Pancreas (tissue), 10 donors: ENCODE measurements at regions not wholly inside any gene's neighbourhood (a gene's known extent, or its start where the extent isn't known, plus 50 kb on each side); places are given as distances from the start of the nearest gene placed in this dataset.

Experiments used
- ATAC-seq, 4 donors: fragments of 200-7000 bp; cut with Tn5 transposase; one replicate each; pipeline versions ENCODE4 v1.8.0 to v1.9.1; 2020; ENCODE audit warnings: mild to moderate bottlenecking in 4 of 4, moderate library complexity in 4 of 4
- DNase-seq, 6 donors: peaks; one replicate each; pipeline ENCODE4 v3.0.0-alpha.2; 2020
- FAIRE-seq: peaks from 2 replicates; lab custom pipeline; 2012; peaks lifted over from hg19 to GRCh38; lab: Jason Lieb, UNC
- H3K27ac ChIP-seq, 4 donors: fragments of 200-600 bp; sonication (generic); 1 replicate in 3 of 4; 2 replicates in 1 of 4; pipeline versions ENCODE4 v1.5.0 to v1.8.0; 2020
- H3K27me3 ChIP-seq, 4 donors: fragments of 200-600 bp; one replicate each; pipeline ENCODE4 v1.8.0; 2021
- H3K36me3 ChIP-seq, 3 donors: fragments of 200-600 bp; sonication (generic) in 1 of 3; one replicate each; pipeline versions ENCODE4 v1.5.0 to v1.8.0; 2020 to 2021
- H3K4me1 ChIP-seq, 3 donors: fragments of 200-600 bp; one replicate each; pipeline ENCODE4 v1.8.0; 2021
- H3K4me3 ChIP-seq, 4 donors: fragments of 200-600 bp; sonication (generic) in 2 of 4; one replicate each; pipeline versions ENCODE4 v1.5.0 to v1.8.0; 2020 to 2021
- H3K9me3 ChIP-seq, 4 donors: fragments of 200-600 bp; one replicate each; pipeline ENCODE4 v1.8.0; 2021
- CTCF ChIP-seq, 4 donors: fragments of 200-600 bp; sonication (generic) in 3 of 4; IDR thresholded peaks; one replicate each; pipeline versions ENCODE4 v1.5.0 to v1.8.0; 2021; ENCODE audit warnings: antibody characterized with exemption in 4 of 4
- WGBS, 2 donors: extraction: QIAGEN DNeasy Blood & Tissue Kit; methylation state at CpG; one replicate each; pipeline ENCODE4 v1.1.7; 2013; 5-methylcytosine and 5-hydroxymethylcytosine counted together
- intact Hi-C, 3 donors: fragments of 100-400 bp; cut with DNase I; formaldehyde crosslinking; loops; one replicate each; pipeline versions ENCODE4 v1.11.1 to v1.14.2; 2022
- donor health status: healthy with polysubstance abuse.
- donor health status: DM: no; HTN: no; CAD: no; lungs with moderate emphysema.
- donor health status: DM: no; HTN: no; CAD: no.
- donor health status: control.
- donor health status: control.
- donor health status: Bipolar disorder and iron deficiency.
- donor health status: DM: yes; HTN: yes; CAD: no.
- donor health status: DM: no; HTN: no; CAD: no.
- donor health status: DM: no; HTN: no; CAD: no.
- donor health status: DM: yes; HTN: yes; CAD: no.

DNA sequence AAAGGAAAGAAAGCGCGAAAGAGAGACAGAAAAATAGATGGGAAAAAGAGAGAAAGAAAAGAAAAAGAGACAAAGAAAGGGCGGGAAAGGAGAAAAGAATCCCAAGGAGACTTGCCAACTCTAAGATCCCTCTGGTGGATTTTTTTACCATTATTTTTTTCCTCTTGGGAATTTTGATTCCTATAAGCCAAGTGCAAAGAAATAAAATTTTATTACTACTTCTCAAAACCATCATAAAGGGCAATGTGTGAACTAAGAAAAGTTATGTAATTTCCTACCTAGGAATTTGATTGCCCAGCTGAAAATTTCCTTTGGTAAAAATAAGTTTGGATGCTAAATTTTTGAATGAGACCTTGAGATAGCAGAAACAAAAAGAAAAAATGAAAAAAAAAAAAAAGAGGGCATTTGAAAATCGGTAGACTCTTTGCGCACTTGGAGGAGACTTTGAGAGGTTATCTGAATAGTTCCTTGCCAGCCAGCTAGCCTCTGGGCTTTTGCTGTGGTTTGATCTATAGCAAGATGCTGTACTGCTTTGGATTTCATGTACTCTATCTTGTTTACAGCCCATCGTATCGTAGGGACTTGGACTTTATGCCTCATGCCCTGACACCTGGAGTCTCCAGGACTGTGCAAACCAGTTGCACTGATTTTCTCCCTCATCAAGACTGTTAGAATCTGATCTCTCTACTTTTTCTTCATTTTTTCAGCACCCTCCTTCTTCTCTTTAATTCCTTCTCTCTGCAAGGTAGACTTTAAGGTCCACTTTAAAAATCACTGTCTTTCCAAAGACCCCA, 535.4 kb upstream of the MKI67 start:
- Histone ChIP-seq H3K27ac (no peak overlapping the region), H3K27me3 (peaks cover 0 to 5% (median 1%) of the 10 kb centered on the region in 4 donors), H3K9me3 (no peaks in the 10 kb centered on the region), H3K36me3 (no peaks in the 10 kb centered on the region), H3K4me1 (no peaks in the 10 kb centered on the region), H3K4me3 (no peak overlapping the region)
- TF ChIP-seq CTCF (IDR thresholded peaks at IDR 0.05): no peak
- WGBS, 2 donors: 73 to 76% methylated on average over 7 of the region's 7 CpGs
- FAIRE-seq (no peak), ATAC-seq (no peak), DNase-seq (no peak)
- intact Hi-C loops: no loop called here

- Histone ChIP-seq H3K9me3 (no peaks in the 10 kb centered on the region), H3K36me3 (no peaks in the 10 kb centered on the region), H3K27me3 (peaks cover 0 to 5% (median 1%) of the 10 kb centered on the region in 4 donors), H3K4me1 (no peaks in the 10 kb centered on the region), H3K27ac (no peak overlapping the region), H3K4me3 (no peak overlapping the region)
- intact Hi-C loops: no loop called here
- ATAC-seq (no peak), FAIRE-seq (peak; percentile 51), DNase-seq (no peak)
- no peak for TF ChIP-seq CTCF (IDR thresholded peaks at IDR 0.05)
- 23 to 31% methylated on average over 3 of the region's 3 CpGs for WGBS, 2 donors
Observed at GRCh38 chr10:128662520-128662919, 536.3 kb upstream of the MKI67 start.

DNA sequence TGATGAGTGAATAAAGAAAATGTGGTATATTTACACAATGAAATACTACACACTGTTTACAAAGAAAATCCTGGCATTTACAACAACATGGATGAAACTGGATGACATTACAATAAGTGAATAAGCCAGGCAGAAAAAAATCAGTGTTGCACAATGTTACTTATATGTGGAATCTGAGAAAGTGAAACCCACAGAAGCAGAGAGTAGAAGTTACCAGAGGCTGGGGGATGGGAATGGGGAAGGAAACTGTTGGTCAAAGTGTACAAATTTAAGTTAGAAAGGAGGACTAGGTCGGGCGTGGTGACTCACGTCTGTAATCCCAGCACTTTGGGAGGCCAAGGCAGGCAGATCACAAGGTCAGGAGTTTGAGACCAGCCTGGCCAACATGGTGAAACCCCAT, 538.5 kb upstream of the MKI67 start:
- intact Hi-C loops: no loop called here
- no peak overlapping the region for H3K27ac ChIP-seq
- DNase-seq (no peak), FAIRE-seq (no peak), ATAC-seq (no peak)
- no peak for TF ChIP-seq CTCF (IDR thresholded peaks at IDR 0.05)
- 39 to 72% methylated on average over 3 of the region's 3 CpGs for WGBS, 2 donors
- H3K4me3 ChIP-seq: no peak overlapping the region
- H3K36me3 ChIP-seq: no peaks in the 10 kb centered on the region
- no peaks in the 10 kb centered on the region for H3K9me3 ChIP-seq
- no peaks in the 10 kb centered on the region for H3K4me1 ChIP-seq
- peaks cover 0 to 5% (median 1%) of the 10 kb centered on the region in 4 donors for H3K27me3 ChIP-seq

- Histone ChIP-seq H3K36me3 (no peaks in the 10 kb centered on the region), H3K27ac (no peak overlapping the region), H3K4me1 (no peaks in the 10 kb centered on the region), H3K27me3 (peaks cover 0 to 8% (median 0%) of the 10 kb centered on the region in 4 donors), H3K9me3 (no peaks in the 10 kb centered on the region), H3K4me3 (no peak overlapping the region)
- TF ChIP-seq CTCF (IDR thresholded peaks at IDR 0.05): no peak
- DNase-seq (no peak), FAIRE-seq (no peak), ATAC-seq (no peak)
- intact Hi-C loops: no loop called here
- 58 to 72% methylated on average over 6 of the region's 6 CpGs for WGBS, 2 donors
Observed at GRCh38 chr10:128675405-128675804, 549.2 kb upstream of the MKI67 start.

DNA sequence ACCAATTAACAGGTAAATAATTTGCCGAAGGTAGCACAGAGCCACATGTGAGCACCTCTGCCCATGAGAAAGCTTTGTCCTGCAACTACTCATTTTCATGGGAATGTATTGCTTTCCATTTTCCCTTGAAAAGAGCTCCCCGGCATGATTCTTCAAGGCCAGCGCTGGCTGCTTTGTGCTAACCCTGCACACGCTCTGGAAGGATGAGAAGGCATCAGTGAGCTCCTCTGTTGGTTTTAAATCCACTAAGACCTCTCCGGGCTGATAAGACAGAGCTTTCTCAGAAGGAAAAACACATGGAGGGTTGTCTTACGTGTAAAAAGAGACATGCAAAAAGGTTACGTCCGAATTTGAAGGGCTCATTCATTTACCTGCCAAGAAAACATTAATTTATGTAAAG, 553.9 kb upstream of the MKI67 start:
- H3K9me3 ChIP-seq: no peaks in the 10 kb centered on the region
- no peak for FAIRE-seq
- no peak overlapping the region for H3K4me3 ChIP-seq

More for the DNA sequence above, 553.9 kb upstream of the MKI67 start:
- Histone ChIP-seq H3K4me1 (no peaks in the 10 kb centered on the region), H3K36me3 (no peaks in the 10 kb centered on the region), H3K27ac (no peak overlapping the region), H3K27me3 (peaks cover 0 to 4% (median 0%) of the 10 kb centered on the region in 4 donors)
- ATAC-seq: no peak
- no peak for TF ChIP-seq CTCF (IDR thresholded peaks at IDR 0.05)
- WGBS, 2 donors: 37 to 61% methylated on average over 8 of the region's 8 CpGs
- intact Hi-C loops: no loop called here
- no peak for DNase-seq
